ENCODE measurements at regions not wholly inside any gene's neighbourhood (a gene's known extent, or its start where the extent isn't known, plus 50 kb on each side); places are given as distances from the start of the nearest gene placed in this dataset.

DNA sequence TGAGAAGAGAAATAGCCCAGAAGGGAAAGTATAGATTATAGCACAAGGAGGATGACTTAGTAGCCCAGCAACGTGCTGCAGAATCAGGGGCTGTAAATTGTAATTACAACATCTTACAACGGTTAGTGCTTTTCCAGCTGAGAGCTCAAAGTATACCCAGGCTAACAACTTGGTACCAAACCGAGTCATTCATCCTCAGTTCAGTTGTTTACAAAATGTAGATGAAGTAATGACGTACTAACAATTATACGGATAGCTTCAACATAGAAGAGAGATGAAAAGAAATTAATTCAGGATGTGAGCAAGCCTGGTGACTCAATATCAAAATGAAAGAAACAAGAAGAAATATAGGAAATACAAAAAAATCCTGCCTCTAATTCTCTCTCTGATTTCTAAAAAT lies 99.2 kb downstream of the DYNAP start:
- DNase-seq (ENCODE audit: low spot score), result no peak

DNA sequence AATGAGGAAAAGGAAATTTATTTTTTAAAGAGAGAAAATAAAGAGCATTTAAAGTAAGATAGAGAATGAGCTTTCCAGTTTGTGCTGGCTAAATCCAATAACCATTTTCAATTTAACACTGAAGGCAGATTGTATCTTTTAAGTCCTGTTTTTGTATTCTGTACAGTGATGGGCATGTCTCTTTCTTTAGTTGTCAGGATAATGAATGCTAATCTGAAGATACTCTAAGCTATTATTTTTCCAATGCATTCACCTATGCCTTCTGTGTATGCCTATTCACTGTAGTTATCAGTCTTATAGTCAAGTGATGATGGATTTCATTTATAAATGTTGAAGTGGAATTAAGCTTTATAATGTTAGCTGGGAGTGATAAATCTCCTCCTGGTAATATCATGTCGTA lies 101.4 kb downstream of the DYNAP start:
- 87% methylated on average over 1 of the region's 1 CpG for WGBS
- Histone ChIP-seq H3K27me3 (ENCODE audit: control insufficient read depth in 4 of 4, insufficient read depth in 4 of 4, low read length in 3 of 4) (no peaks in the 10 kb centered on the region), H3K36me3 (ENCODE audit: control insufficient read depth in 4 of 4, insufficient read depth in 3 of 4, low read depth in 1 of 4, low read length in 3 of 4) (no peaks in the 10 kb centered on the region), H3K4me3 (ENCODE audit: low read depth in 1 of 3, low read length in 3 of 3) (no peak overlapping the region), H3K4me1 (ENCODE audit: control insufficient read depth in 4 of 4, insufficient read depth in 4 of 4, low read length in 3 of 4) (no peaks in the 10 kb centered on the region), H3K9ac (ENCODE audit: low read depth in 1 of 2, low read length in 2 of 2) (no peak overlapping the region), H3K9me3 (ENCODE audit: control insufficient read depth in 4 of 4, low read length in 3 of 4) (no peaks in the 10 kb centered on the region), H3K27ac (ENCODE audit: low read depth in 1 of 2, low read length in 2 of 2) (no peak overlapping the region)
- DNase-seq (ENCODE audit: low spot score), result no peak
- TF ChIP-seq RAD21 (IDR thresholded peaks at IDR 0.05) (no peak), SP1 (IDR thresholded peaks at IDR 0.05) (no peak), TAF1 (conservative IDR thresholded peaks at IDR 0.05) (no peak), FOXA2 (IDR thresholded peaks at IDR 0.05) (no peak), YY1 (IDR thresholded peaks at IDR 0.05) (no peak), NR2F2 (IDR thresholded peaks at IDR 0.05) (no peak), RXRA (IDR thresholded peaks at IDR 0.05) (no peak), FOXA1 (IDR thresholded peaks at IDR 0.05) (no peak), HNF4G (IDR thresholded peaks at IDR 0.05) (no peak), JUND (IDR thresholded peaks at IDR 0.05) (no peak), EGR1 (IDR thresholded peaks at IDR 0.05; ENCODE audit: low read depth in 2 of 2) (no peak)
- TF ChIP-seq, protein P1, sequence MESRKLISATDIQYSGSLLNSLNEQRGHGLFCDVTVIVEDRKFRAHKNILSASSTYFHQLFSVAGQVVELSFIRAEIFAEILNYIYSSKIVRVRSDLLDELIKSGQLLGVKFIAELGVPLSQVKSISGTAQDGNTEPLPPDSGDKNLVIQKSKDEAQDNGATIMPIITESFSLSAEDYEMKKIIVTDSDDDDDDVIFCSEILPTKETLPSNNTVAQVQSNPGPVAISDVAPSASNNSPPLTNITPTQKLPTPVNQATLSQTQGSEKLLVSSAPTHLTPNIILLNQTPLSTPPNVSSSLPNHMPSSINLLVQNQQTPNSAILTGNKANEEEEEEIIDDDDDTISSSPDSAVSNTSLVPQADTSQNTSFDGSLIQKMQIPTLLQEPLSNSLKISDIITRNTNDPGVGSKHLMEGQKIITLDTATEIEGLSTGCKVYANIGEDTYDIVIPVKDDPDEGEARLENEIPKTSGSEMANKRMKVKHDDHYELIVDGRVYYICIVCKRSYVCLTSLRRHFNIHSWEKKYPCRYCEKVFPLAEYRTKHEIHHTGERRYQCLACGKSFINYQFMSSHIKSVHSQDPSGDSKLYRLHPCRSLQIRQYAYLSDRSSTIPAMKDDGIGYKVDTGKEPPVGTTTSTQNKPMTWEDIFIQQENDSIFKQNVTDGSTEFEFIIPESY (IDR thresholded peaks at IDR 0.05), result no peak
- TF ChIP-seq, protein P2, sequence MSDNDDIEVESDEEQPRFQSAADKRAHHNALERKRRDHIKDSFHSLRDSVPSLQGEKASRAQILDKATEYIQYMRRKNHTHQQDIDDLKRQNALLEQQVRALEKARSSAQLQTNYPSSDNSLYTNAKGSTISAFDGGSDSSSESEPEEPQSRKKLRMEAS (IDR thresholded peaks at IDR 0.05), result no peak
- TF ChIP-seq, protein P3, sequence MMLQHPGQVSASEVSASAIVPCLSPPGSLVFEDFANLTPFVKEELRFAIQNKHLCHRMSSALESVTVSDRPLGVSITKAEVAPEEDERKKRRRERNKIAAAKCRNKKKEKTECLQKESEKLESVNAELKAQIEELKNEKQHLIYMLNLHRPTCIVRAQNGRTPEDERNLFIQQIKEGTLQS (IDR thresholded peaks at IDR 0.05), result no peak
- TF ChIP-seq, protein P4, sequence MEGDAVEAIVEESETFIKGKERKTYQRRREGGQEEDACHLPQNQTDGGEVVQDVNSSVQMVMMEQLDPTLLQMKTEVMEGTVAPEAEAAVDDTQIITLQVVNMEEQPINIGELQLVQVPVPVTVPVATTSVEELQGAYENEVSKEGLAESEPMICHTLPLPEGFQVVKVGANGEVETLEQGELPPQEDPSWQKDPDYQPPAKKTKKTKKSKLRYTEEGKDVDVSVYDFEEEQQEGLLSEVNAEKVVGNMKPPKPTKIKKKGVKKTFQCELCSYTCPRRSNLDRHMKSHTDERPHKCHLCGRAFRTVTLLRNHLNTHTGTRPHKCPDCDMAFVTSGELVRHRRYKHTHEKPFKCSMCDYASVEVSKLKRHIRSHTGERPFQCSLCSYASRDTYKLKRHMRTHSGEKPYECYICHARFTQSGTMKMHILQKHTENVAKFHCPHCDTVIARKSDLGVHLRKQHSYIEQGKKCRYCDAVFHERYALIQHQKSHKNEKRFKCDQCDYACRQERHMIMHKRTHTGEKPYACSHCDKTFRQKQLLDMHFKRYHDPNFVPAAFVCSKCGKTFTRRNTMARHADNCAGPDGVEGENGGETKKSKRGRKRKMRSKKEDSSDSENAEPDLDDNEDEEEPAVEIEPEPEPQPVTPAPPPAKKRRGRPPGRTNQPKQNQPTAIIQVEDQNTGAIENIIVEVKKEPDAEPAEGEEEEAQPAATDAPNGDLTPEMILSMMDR (IDR thresholded peaks at IDR 0.05; ENCODE audit: low read depth, low read length, missing input control), result no peak

More for the DNA sequence above, 99.2 kb downstream of the DYNAP start:
- no peak overlapping the region for H3K4me3 ChIP-seq (ENCODE audit: low read depth in 1 of 3, low read length in 3 of 3)
- no peaks in the 10 kb centered on the region for H3K9me3 ChIP-seq (ENCODE audit: control insufficient read depth in 4 of 4, low read length in 3 of 4)
- H3K9ac ChIP-seq (ENCODE audit: low read depth in 1 of 2, low read length in 2 of 2), result no peak overlapping the region
- no peaks in the 10 kb centered on the region for H3K36me3 ChIP-seq (ENCODE audit: control insufficient read depth in 4 of 4, insufficient read depth in 3 of 4, low read depth in 1 of 4, low read length in 3 of 4)
- WGBS, result 73% methylated on average over 5 of the region's 5 CpGs
- no peaks in the 10 kb centered on the region for H3K27me3 ChIP-seq (ENCODE audit: control insufficient read depth in 4 of 4, insufficient read depth in 4 of 4, low read length in 3 of 4)
- H3K4me1 ChIP-seq (ENCODE audit: control insufficient read depth in 4 of 4, insufficient read depth in 4 of 4, low read length in 3 of 4), result no peaks in the 10 kb centered on the region
- H3K27ac ChIP-seq (ENCODE audit: low read depth in 1 of 2, low read length in 2 of 2), result no peak overlapping the region
- TF ChIP-seq NR2F2 (IDR thresholded peaks at IDR 0.05) (no peak), EGR1 (IDR thresholded peaks at IDR 0.05; ENCODE audit: low read depth in 2 of 2) (no peak), JUND (IDR thresholded peaks at IDR 0.05) (no peak), TAF1 (conservative IDR thresholded peaks at IDR 0.05) (no peak), HNF4A (conservative IDR thresholded peaks at IDR 0.05) (no peak), GABPA (IDR thresholded peaks at IDR 0.05 in 1 of 2, conservative IDR thresholded peaks at IDR 0.05 in 1 of 2) (no peak), HNF4G (IDR thresholded peaks at IDR 0.05) (no peak), SP1 (IDR thresholded peaks at IDR 0.05) (no peak), YY1 (IDR thresholded peaks at IDR 0.05) (no peak), RAD21 (IDR thresholded peaks at IDR 0.05) (no peak)
- TF ChIP-seq, protein P5, sequence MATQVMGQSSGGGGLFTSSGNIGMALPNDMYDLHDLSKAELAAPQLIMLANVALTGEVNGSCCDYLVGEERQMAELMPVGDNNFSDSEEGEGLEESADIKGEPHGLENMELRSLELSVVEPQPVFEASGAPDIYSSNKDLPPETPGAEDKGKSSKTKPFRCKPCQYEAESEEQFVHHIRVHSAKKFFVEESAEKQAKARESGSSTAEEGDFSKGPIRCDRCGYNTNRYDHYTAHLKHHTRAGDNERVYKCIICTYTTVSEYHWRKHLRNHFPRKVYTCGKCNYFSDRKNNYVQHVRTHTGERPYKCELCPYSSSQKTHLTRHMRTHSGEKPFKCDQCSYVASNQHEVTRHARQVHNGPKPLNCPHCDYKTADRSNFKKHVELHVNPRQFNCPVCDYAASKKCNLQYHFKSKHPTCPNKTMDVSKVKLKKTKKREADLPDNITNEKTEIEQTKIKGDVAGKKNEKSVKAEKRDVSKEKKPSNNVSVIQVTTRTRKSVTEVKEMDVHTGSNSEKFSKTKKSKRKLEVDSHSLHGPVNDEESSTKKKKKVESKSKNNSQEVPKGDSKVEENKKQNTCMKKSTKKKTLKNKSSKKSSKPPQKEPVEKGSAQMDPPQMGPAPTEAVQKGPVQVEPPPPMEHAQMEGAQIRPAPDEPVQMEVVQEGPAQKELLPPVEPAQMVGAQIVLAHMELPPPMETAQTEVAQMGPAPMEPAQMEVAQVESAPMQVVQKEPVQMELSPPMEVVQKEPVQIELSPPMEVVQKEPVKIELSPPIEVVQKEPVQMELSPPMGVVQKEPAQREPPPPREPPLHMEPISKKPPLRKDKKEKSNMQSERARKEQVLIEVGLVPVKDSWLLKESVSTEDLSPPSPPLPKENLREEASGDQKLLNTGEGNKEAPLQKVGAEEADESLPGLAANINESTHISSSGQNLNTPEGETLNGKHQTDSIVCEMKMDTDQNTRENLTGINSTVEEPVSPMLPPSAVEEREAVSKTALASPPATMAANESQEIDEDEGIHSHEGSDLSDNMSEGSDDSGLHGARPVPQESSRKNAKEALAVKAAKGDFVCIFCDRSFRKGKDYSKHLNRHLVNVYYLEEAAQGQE (IDR thresholded peaks at IDR 0.05), result no peak
- TF ChIP-seq, protein P1 (IDR thresholded peaks at IDR 0.05), result no peak
- TF ChIP-seq, protein P2 (IDR thresholded peaks at IDR 0.05), result no peak

Data from liver (tissue), 8 donors.